ENCODE measurements at regions not wholly inside any gene's neighbourhood (a gene's known extent, or its start where the extent isn't known, plus 50 kb on each side); places are given as distances from the start of the nearest gene placed in this dataset.
A peak's percentile ranks its signal among the peaks of the same experiment; 100 is the strongest.

- H3K27me3 Mint-ChIP-seq (ENCODE audit: low read depth) = no peaks in the 10 kb centered on the region
- ChIA-PET POLR2A (no interaction called here), CTCF (interaction anchor here (1.5 kb wide), 1 partner anchor 11 kb away, joined by 3 read pairs; no protein-coding TSS in a partner anchor)
- no peak overlapping the region for H3K27ac Mint-ChIP-seq
- no peaks in the 10 kb centered on the region for H3K9me3 Mint-ChIP-seq (ENCODE audit: insufficient read depth)
- no peaks in the 10 kb centered on the region for H3K36me3 Mint-ChIP-seq (ENCODE audit: low read depth)
- ATAC-seq (no peak), DNase-seq (no peak)
- no peak overlapping the region for H3K4me3 Mint-ChIP-seq
- peaks cover 20% of the 10 kb centered on the region for H3K4me1 Mint-ChIP-seq (ENCODE audit: low read depth)
These were observed 97.2 kb downstream of the B3GNT2 start for GRCh38 chr2:62293151-62293489.

GRCh38 chr2:62292190-62292589 lies 96.3 kb downstream of the B3GNT2 start:
- H3K36me3 Mint-ChIP-seq (ENCODE audit: low read depth) = peaks cover 2% of the 10 kb centered on the region
- no peak for ATAC-seq
- H3K4me3 Mint-ChIP-seq = no peak overlapping the region
- no peaks in the 10 kb centered on the region for H3K27me3 Mint-ChIP-seq (ENCODE audit: low read depth)
- ChIA-PET CTCF (interaction anchor here (1.5 kb wide), 1 partner anchor 12 kb away, joined by 3 read pairs; no protein-coding TSS in a partner anchor), POLR2A (no interaction called here)
- H3K9me3 Mint-ChIP-seq (ENCODE audit: insufficient read depth) = no peaks in the 10 kb centered on the region
- no peak for DNase-seq
- H3K4me1 Mint-ChIP-seq (ENCODE audit: low read depth) = peaks cover 29% of the 10 kb centered on the region
- H3K27ac Mint-ChIP-seq = no peak overlapping the region

DNA sequence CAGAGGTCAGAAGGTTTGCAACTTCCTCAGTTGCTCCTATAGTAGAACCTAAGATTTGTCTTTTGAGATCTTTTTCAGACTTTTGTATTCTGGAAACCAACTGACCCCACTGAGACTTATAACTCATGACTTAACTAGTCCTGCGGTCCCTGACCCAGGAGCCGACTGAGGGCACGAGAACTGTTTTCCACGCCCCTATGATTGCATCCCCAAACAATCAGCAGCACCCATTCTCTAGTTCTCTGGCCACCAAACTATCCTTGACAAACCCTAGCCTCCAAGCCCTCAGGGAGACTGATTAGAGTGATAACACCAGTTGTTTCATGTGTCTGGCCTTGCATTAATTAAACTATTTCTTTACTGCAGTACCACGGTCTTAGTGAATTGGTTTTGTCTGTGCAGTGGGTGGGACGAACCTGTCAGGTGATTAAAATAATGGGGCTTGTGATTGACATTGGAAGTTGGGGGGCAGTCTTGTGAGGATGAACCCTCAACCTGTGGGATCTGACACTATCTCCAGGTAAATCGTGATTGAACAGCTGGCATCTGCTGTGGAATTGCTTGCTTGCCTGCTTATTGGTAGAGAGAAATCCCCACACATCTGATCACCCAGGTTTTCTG lies 95.7 kb downstream of the B3GNT2 start:
- H3K4me1 Mint-ChIP-seq (ENCODE audit: low read depth) = peaks cover 30% of the 10 kb centered on the region
- peaks cover 2% of the 10 kb centered on the region for H3K36me3 Mint-ChIP-seq (ENCODE audit: low read depth)
- POLR2A ChIA-PET = no interaction called here
- CTCF ChIA-PET = no interaction called here
- no peaks in the 10 kb centered on the region for H3K9me3 Mint-ChIP-seq (ENCODE audit: insufficient read depth)
- no peaks in the 10 kb centered on the region for H3K27me3 Mint-ChIP-seq (ENCODE audit: low read depth)
- H3K4me3 Mint-ChIP-seq = no peak overlapping the region
- no peak for DNase-seq
- no peak overlapping the region for H3K27ac Mint-ChIP-seq
- ATAC-seq = no peak

- no peak for ATAC-seq
- Mint-ChIP-seq H3K4me3 (no peak overlapping the region), H3K27ac (no peak overlapping the region), H3K36me3 (ENCODE audit: low read depth) (peaks cover 4% of the 10 kb centered on the region), H3K4me1 (ENCODE audit: low read depth) (peaks cover 30% of the 10 kb centered on the region), H3K9me3 (ENCODE audit: insufficient read depth) (no peaks in the 10 kb centered on the region), H3K27me3 (ENCODE audit: low read depth) (no peaks in the 10 kb centered on the region)
- no peak for DNase-seq
- ChIA-PET POLR2A (no interaction called here), CTCF (no interaction called here)
These were observed 95.1 kb downstream of the B3GNT2 start for GRCh38 chr2:62291052-62291451.

DNA sequence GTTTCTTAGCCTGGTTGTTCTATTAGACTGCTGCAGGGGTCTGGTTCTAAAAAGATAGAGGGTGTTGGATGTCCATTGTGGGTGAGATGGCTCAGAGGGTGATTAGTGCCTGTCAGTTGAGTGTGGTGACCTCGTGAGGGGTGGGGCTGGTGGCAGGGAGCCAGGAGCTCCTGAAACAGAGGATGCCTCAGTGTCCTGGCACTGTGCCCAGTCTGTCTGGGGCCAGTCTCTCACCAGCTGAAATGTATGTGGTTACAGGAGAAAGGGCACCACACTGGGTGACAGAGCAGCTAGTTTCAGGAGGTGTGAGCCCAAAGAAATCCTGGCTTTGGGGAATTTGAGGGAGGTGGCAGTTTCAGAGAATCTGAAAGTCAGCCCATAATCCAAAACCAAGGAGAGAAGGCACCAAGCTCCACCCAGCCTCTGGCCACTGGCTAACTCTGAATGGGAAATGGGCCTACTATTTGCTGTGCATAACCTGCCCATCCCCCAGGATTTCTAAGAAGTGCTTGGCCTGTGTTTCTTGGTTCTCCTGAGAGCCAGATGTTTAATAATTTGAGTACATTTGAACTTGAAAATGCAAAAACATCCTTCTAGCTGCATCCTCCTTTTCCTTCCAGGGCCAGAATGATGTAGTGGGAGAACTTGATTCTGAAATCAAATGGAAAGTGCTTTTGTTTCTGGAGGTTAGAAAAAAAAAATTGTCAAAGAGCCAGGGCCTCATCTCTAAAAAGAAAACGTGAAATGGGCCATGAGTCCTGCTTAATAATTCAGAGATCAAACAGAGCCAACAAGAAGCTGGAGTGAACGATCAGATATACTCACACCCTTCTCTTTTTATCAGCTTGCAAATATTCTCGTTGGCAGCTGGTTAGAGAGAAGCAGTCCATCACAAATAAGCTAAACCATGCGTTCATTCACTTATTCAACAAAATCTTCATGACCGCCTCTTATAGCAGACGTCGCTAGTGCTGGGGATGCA lies 92.3 kb downstream of the B3GNT2 start:
- H3K9me3 Mint-ChIP-seq (ENCODE audit: insufficient read depth) = peaks cover 5% of the 10 kb centered on the region

GRCh38 chr2:62287282-62287681 lies 91.4 kb downstream of the B3GNT2 start:
- peaks cover 16% of the 10 kb centered on the region for H3K36me3 Mint-ChIP-seq (ENCODE audit: low read depth)
- CTCF ChIA-PET = interaction anchor here (1.0 to 2.4 kb wide), 2 partner anchors 12 to 14 kb away, joined by 4 to 12 read pairs; no protein-coding TSS in a partner anchor
- POLR2A ChIA-PET = no interaction called here

More for the DNA sequence above, 92.3 kb downstream of the B3GNT2 start:
- ATAC-seq (peak; percentile 39), DNase-seq (peak; percentile 41)
- POLR2A ChIA-PET = interaction anchor here (0.6 kb wide), 1 partner anchor 166 kb away, joined by 3 read pairs; no protein-coding TSS in a partner anchor
- H3K4me1 Mint-ChIP-seq (ENCODE audit: low read depth) = peaks cover 28% of the 10 kb centered on the region
- no peak overlapping the region for H3K4me3 Mint-ChIP-seq
- no peaks in the 10 kb centered on the region for H3K27me3 Mint-ChIP-seq (ENCODE audit: low read depth)
- H3K36me3 Mint-ChIP-seq (ENCODE audit: low read depth) = peaks cover 16% of the 10 kb centered on the region
- H3K27ac Mint-ChIP-seq = peak overlapping the region; percentile 78
- CTCF ChIA-PET = interaction anchor here (1.0 to 2.4 kb wide), 4 partner anchors 10 to 18 kb away, joined by 3 to 12 read pairs (median 4); no protein-coding TSS in a partner anchor

GRCh38 chr2:62286089-62286785 lies 90.3 kb downstream of the B3GNT2 start:
- no peak overlapping the region for H3K27ac Mint-ChIP-seq
- ATAC-seq (no peak), DNase-seq (no peak)
- H3K4me3 Mint-ChIP-seq = no peak overlapping the region
- no peaks in the 10 kb centered on the region for H3K27me3 Mint-ChIP-seq (ENCODE audit: low read depth)
- ChIA-PET CTCF (no interaction called here), POLR2A (no interaction called here)
- peaks cover 21% of the 10 kb centered on the region for H3K4me1 Mint-ChIP-seq (ENCODE audit: low read depth)
- H3K36me3 Mint-ChIP-seq (ENCODE audit: low read depth) = peaks cover 16% of the 10 kb centered on the region
- H3K9me3 Mint-ChIP-seq (ENCODE audit: insufficient read depth) = peaks cover 5% of the 10 kb centered on the region

More at GRCh38 chr2:62287282-62287681, 91.4 kb downstream of the B3GNT2 start:
- DNase-seq = no peak
- Mint-ChIP-seq H3K9me3 (ENCODE audit: insufficient read depth) (peaks cover 5% of the 10 kb centered on the region), H3K27ac (no peak overlapping the region), H3K27me3 (ENCODE audit: low read depth) (no peaks in the 10 kb centered on the region), H3K4me3 (no peak overlapping the region), H3K4me1 (ENCODE audit: low read depth) (peaks cover 25% of the 10 kb centered on the region)
- no peak for ATAC-seq

GRCh38 chr2:62284980-62285379 lies 89.1 kb downstream of the B3GNT2 start:
- H3K27me3 Mint-ChIP-seq (ENCODE audit: low read depth) = no peaks in the 10 kb centered on the region
- peaks cover 21% of the 10 kb centered on the region for H3K4me1 Mint-ChIP-seq (ENCODE audit: low read depth)
- peaks cover 16% of the 10 kb centered on the region for H3K36me3 Mint-ChIP-seq (ENCODE audit: low read depth)
- peaks cover 5% of the 10 kb centered on the region for H3K9me3 Mint-ChIP-seq (ENCODE audit: insufficient read depth)
- no peak overlapping the region for H3K4me3 Mint-ChIP-seq
- ChIA-PET POLR2A (no interaction called here), CTCF (no interaction called here)
- ATAC-seq = no peak
- no peak overlapping the region for H3K27ac Mint-ChIP-seq
- DNase-seq = no peak

DNA sequence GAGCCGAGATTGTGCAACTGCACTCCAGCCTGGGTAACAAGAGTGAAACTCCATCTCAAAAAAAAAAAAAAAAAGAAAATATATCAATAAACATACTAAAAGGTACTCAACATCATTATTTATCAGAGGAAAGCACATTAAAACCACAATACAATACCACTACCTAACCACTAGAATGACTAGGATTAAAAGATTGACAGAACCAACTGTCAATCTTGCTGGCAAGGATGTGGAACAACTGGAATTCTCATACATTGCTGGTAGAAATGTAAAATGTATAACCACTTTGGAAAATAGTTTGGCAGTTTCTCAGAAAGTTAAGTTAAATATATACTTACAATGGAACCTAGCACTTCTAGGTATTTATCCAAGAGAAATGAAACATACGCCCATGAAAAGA lies 88.6 kb downstream of the B3GNT2 start:
- no peak for DNase-seq
- CTCF ChIA-PET = no interaction called here

DNA sequence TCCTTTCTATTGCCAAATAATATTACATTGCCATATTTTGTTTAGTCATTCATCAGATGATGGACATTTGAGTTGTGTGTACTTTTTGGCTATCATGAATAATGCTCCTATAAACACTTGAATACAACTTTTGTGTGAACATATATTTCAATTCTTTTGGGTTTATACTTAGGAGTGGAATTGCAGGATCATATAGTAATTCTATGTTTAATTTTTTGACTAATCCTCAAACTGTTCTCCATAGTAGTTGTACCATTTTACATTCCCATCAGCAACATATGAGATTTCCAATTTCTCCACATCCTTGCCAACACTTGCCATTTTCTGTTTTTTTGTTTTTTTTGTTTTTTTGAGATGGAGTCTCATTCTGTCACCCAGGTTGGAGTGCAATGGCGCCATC lies 87.2 kb downstream of the B3GNT2 start:
- no peak overlapping the region for H3K4me3 Mint-ChIP-seq
- H3K27me3 Mint-ChIP-seq (ENCODE audit: low read depth) = no peaks in the 10 kb centered on the region
- POLR2A ChIA-PET = no interaction called here
- H3K4me1 Mint-ChIP-seq (ENCODE audit: low read depth) = peaks cover 10% of the 10 kb centered on the region
- H3K36me3 Mint-ChIP-seq (ENCODE audit: low read depth) = peaks cover 28% of the 10 kb centered on the region
- CTCF ChIA-PET = no interaction called here
- no peak overlapping the region for H3K27ac Mint-ChIP-seq
- DNase-seq (no peak), ATAC-seq (no peak)
- H3K9me3 Mint-ChIP-seq (ENCODE audit: insufficient read depth) = peaks cover 12% of the 10 kb centered on the region

More for the DNA sequence above, 88.6 kb downstream of the B3GNT2 start:
- H3K36me3 Mint-ChIP-seq (ENCODE audit: low read depth) = peaks cover 18% of the 10 kb centered on the region
- H3K4me3 Mint-ChIP-seq = no peak overlapping the region
- no peak overlapping the region for H3K27ac Mint-ChIP-seq
- peaks cover 20% of the 10 kb centered on the region for H3K4me1 Mint-ChIP-seq (ENCODE audit: low read depth)
- H3K9me3 Mint-ChIP-seq (ENCODE audit: insufficient read depth) = peaks cover 8% of the 10 kb centered on the region
- ATAC-seq = no peak
- no peaks in the 10 kb centered on the region for H3K27me3 Mint-ChIP-seq (ENCODE audit: low read depth)
- POLR2A ChIA-PET = no interaction called here

DNA sequence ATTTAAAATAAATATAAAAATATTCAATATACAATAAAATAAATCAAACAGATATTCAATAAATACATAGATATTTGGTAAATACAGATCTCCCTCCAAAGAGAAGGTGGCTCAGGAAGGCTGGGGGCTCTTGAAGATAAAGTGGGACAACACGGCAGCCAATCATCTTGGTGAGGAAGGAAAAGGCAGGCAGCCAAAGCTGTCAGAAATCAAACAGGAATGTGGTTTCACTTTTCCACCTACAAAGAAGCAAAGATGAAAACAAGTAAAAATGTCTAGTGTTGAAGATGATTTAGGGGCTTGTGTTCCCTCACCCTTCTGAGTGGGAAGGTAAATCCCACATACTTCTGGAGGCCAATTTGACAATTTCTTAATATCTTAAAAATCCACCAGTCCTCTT lies 85.7 kb downstream of the B3GNT2 start:
- H3K27ac Mint-ChIP-seq = no peak overlapping the region

GRCh38 chr2:62277688-62278087 lies 81.8 kb downstream of the B3GNT2 start:
- ChIA-PET CTCF (no interaction called here), POLR2A (no interaction called here)
- H3K4me3 Mint-ChIP-seq = no peak overlapping the region
- no peaks in the 10 kb centered on the region for H3K27me3 Mint-ChIP-seq (ENCODE audit: low read depth)
- no peaks in the 10 kb centered on the region for H3K4me1 Mint-ChIP-seq (ENCODE audit: low read depth)
- no peak overlapping the region for H3K27ac Mint-ChIP-seq
- peaks cover 14% of the 10 kb centered on the region for H3K9me3 Mint-ChIP-seq (ENCODE audit: insufficient read depth)
- DNase-seq (no peak), ATAC-seq (no peak)
- peaks cover 18% of the 10 kb centered on the region for H3K36me3 Mint-ChIP-seq (ENCODE audit: low read depth)

More for the DNA sequence above, 85.7 kb downstream of the B3GNT2 start:
- ATAC-seq = no peak
- no peak overlapping the region for H3K4me3 Mint-ChIP-seq
- peaks cover 32% of the 10 kb centered on the region for H3K36me3 Mint-ChIP-seq (ENCODE audit: low read depth)
- ChIA-PET POLR2A (no interaction called here), CTCF (no interaction called here)
- H3K4me1 Mint-ChIP-seq (ENCODE audit: low read depth) = no peaks in the 10 kb centered on the region
- peaks cover 19% of the 10 kb centered on the region for H3K9me3 Mint-ChIP-seq (ENCODE audit: insufficient read depth)
- DNase-seq = no peak
- no peaks in the 10 kb centered on the region for H3K27me3 Mint-ChIP-seq (ENCODE audit: low read depth)
